22Rv1 (cell line): ENCODE measurements at regions not wholly inside any gene's neighbourhood (a gene's known extent, or its start where the extent isn't known, plus 50 kb on each side); places are given as distances from the start of the nearest gene placed in this dataset.

ENCODE experiments used
- H3K27ac ChIP-seq: fragments of 450-650 bp; 2 replicates; pipeline ENCODE4 v1.5.1; 2017
- CTCF ChIP-seq: fragments of 450-650 bp; IDR thresholded peaks from 2 replicates; pipeline ENCODE4 v1.5.1; 2017; ENCODE audit warnings: mild to moderate bottlenecking
- ZFX ChIP-seq: fragments of 450-650 bp; IDR thresholded peaks from 2 replicates; pipeline ENCODE4 v1.6.1; 2017; ENCODE audit warnings: antibody characterized with exemption, borderline replicate concordance

- TF ChIP-seq ZFX (no peak), CTCF (no peak)
These were observed 144.6 kb downstream of the TPH2 start for GRCh38 chr12:72082986-72083820.

GRCh38 chr12:72084061-72084460 is 145.4 kb downstream of the TPH2 start:
- no peak overlapping the region for H3K27ac ChIP-seq
- TF ChIP-seq ZFX (no peak), CTCF (no peak)

More at GRCh38 chr12:72082986-72083820, 144.6 kb downstream of the TPH2 start:
- no peak overlapping the region for H3K27ac ChIP-seq

GRCh38 chr12:72084880-72085279 is 146.2 kb downstream of the TPH2 start:
- no peak overlapping the region for H3K27ac ChIP-seq
- TF ChIP-seq ZFX (no peak), CTCF (no peak)

- TF ChIP-seq CTCF (no peak), ZFX (no peak)
- peak overlapping the region; percentile 15 for H3K27ac ChIP-seq
These were observed 151.0 kb downstream of the TPH2 start for GRCh38 chr12:72089678-72090077.

GRCh38 chr12:72093424-72093823 is 154.8 kb downstream of the TPH2 start:
- no peak overlapping the region for H3K27ac ChIP-seq

GRCh38 chr12:72093930-72094329 is 155.3 kb downstream of the TPH2 start:
- no peak for TF ChIP-seq CTCF
- TF ChIP-seq ZFX = no peak
- H3K27ac ChIP-seq = no peak overlapping the region

More at GRCh38 chr12:72093424-72093823, 154.8 kb downstream of the TPH2 start:
- TF ChIP-seq CTCF (no peak), ZFX (no peak)

GRCh38 chr12:72094490-72094889 is 155.8 kb downstream of the TPH2 start:
- TF ChIP-seq ZFX (no peak), CTCF (no peak)
- H3K27ac ChIP-seq = no peak overlapping the region
